A549 (cell line): ENCODE measurements at regions not wholly inside any gene's neighbourhood (a gene's known extent, or its start where the extent isn't known, plus 50 kb on each side); places are given as distances from the start of the nearest gene placed in this dataset.
"Not testable (repeated sequence)": the region's sequence is repeated elsewhere in the genome, so short reads cannot be mapped to it uniquely, and the experiment has no call there.

Experiments used
- ATAC-seq, 2 experiments: fragments of 200-7000 bp in 1 of 2; fragments of >200 bp in 1 of 2; cut with Nextera tagmentation in 1 of 2; cut with Tn5 transposase in 1 of 2; 3 replicates each; pipeline versions ENCODE4 v1.8.0 to v1.9.1; 2018 to 2020; ENCODE audit warnings: mild to moderate bottlenecking in 1 of 2, moderate library complexity in 1 of 2
- CTCF ChIA-PET: fragments of 300-600 bp; sonication (Branson Sonifier 250); formaldehyde crosslinking; extraction: SDS; loops from one replicate; lab custom pipeline; 2021; ENCODE audit warnings: antibody characterized with exemption, inconsistent platforms; lab: Yijun Ruan, JAX
- POLR2A ChIA-PET: fragments of 350-600 bp; formaldehyde crosslinking; extraction: SDS; loops from one replicate; lab custom pipeline; 2021; ENCODE audit warnings: antibody characterized with exemption, inconsistent platforms; lab: Yijun Ruan, JAX
- DNase-seq, 2 experiments: peaks; one replicate each; pipeline versions ENCODE4 v3.0.0 to v3.0.0-alpha.2; 2011 to 2016; ENCODE audit warnings: low read depth in 1 of 2, low spot score in 1 of 2
- FAIRE-seq: peaks from 2 replicates; lab custom pipeline; 2011; peaks lifted over from hg19 to GRCh38; lab: Jason Lieb, UNC
- H3K27ac ChIP-seq, 2 experiments: fragments of >200 bp; sonication (Bioruptor Twin); formaldehyde crosslinking; 3 replicates each; pipeline ENCODE4 v1.5.1; 2016 to 2017
- H3K4me1 ChIP-seq: fragments of >200 bp; sonication (Bioruptor Twin); formaldehyde crosslinking; 3 replicates; pipeline ENCODE4 v1.6.1; 2016
- H3K4me2 ChIP-seq: fragments of >200 bp; sonication (Bioruptor Twin); formaldehyde crosslinking; 3 replicates; pipeline ENCODE4 v1.6.1; 2016
- H3K4me3 ChIP-seq: fragments of >200 bp; sonication (Bioruptor Twin); formaldehyde crosslinking; 3 replicates; pipeline ENCODE4 v1.5.1; 2016
- H3K9me3 ChIP-seq: fragments of >200 bp; sonication (Bioruptor Twin); formaldehyde crosslinking; 3 replicates; pipeline ENCODE4 v1.6.1; 2016
- BHLHE40 ChIP-seq: IDR thresholded peaks from 2 replicates; pipeline ENCODE4 v1.6.1; 2012; ENCODE audit warnings: low read depth, low read length, inconsistent platforms
- CBX8 ChIP-seq: fragments of 200-600 bp; sonication (generic); IDR thresholded peaks from 2 replicates; pipeline ENCODE4 v1.6.1; 2016
- CHD2 ChIP-seq: fragments of 150-350 bp; IDR thresholded peaks from 2 replicates; pipeline ENCODE4 v1.6.1; 2014; ENCODE audit warnings: low read length; ENCODE audit not compliant: partially characterized antibody
- CTCF ChIP-seq: fragments of >200 bp; sonication (Bioruptor Twin); formaldehyde crosslinking; IDR thresholded peaks from 3 replicates; pipeline ENCODE4 v1.5.1; 2016
- ESRRA ChIP-seq: fragments of 150-350 bp; IDR thresholded peaks from 2 replicates; pipeline ENCODE4 v1.6.1; 2014; ENCODE audit warnings: mild to moderate bottlenecking, low read length, borderline replicate concordance
- HEYL ChIP-seq: fragments of 250-450 bp; sonication (Bioruptor Pico); IDR thresholded peaks from 2 replicates; pipeline ENCODE4 v1.8.0; 2021; ENCODE audit warnings: mild to moderate bottlenecking, moderate library complexity
- HOXB5 ChIP-seq: fragments of 250-450 bp; sonication (Bioruptor Pico); IDR thresholded peaks from 2 replicates; pipeline ENCODE4 v1.5.0; 2020; ENCODE audit warnings: mild to moderate bottlenecking, moderate library complexity
- KDM5A ChIP-seq: fragments of 200-600 bp; sonication (generic); IDR thresholded peaks from 2 replicates; pipeline ENCODE4 v1.6.1; 2016; ENCODE audit warnings: antibody characterized with exemption, mild to moderate bottlenecking
- NFE2L2 ChIP-seq: fragments of 150-350 bp; conservative IDR thresholded peaks from 2 replicates; pipeline ENCODE4 v1.6.1; 2014; ENCODE audit warnings: low read length
- NR3C1 ChIP-seq: fragments of >200 bp; sonication (Bioruptor Twin); formaldehyde crosslinking; IDR thresholded peaks from 3 replicates; pipeline ENCODE4 v1.6.1; 2017
- PHF8 ChIP-seq: fragments of 200-600 bp; sonication (generic); IDR thresholded peaks from 2 replicates; pipeline ENCODE4 v1.6.1; 2016; ENCODE audit warnings: low read depth, mild to moderate bottlenecking, antibody characterized with exemption, moderate library complexity, borderline replicate concordance
- RAD21 ChIP-seq, 2 experiments: fragments of >200 bp in 1 of 2; sonication (Bioruptor Twin) in 1 of 2; formaldehyde crosslinking in 1 of 2; IDR thresholded peaks in 1 of 2; conservative IDR thresholded peaks in 1 of 2; 2 replicates in 1 of 2; 3 replicates in 1 of 2; pipeline ENCODE4 v1.6.1; 2012 to 2018; ENCODE audit warnings: inconsistent platforms in 1 of 2
- REST ChIP-seq: fragments of 200-600 bp; sonication (generic); IDR thresholded peaks from 2 replicates; pipeline ENCODE4 v1.6.1; 2016; ENCODE audit warnings: antibody characterized with exemption, mild to moderate bottlenecking, moderate library complexity
- WGBS: methylation state at CpG from one replicate; pipeline ENCODE4 v1.1.6; 2017; ENCODE audit errors: missing lambda C conversion rate; 5-methylcytosine and 5-hydroxymethylcytosine counted together

GRCh38 chr6:169857343-169858292 lies 106.2 kb downstream of the ERMARD start (continued):
- TF ChIP-seq REST = no peak
- no peak for TF ChIP-seq HEYL
- TF ChIP-seq KDM5A = no peak
- TF ChIP-seq HOXB5 = no peak
- TF ChIP-seq NR3C1 = no peak

- CTCF ChIA-PET, H3K27ac ChIP-seq, ATAC-seq, H3K4me1 ChIP-seq, H3K4me3 ChIP-seq, FAIRE-seq, H3K4me2 ChIP-seq, H3K9me3 ChIP-seq, DNase-seq, POLR2A ChIA-PET: not testable (repeated sequence)
- WGBS = 0% methylated on average over 4 of the region's 49 CpGs
These were observed 105.3 kb downstream of the ERMARD start for GRCh38 chr6:169856442-169857342.

- FAIRE-seq = no peak
- 42% methylated on average over 4 of the region's 4 CpGs for WGBS
- H3K9me3 ChIP-seq = no peaks in the 10 kb centered on the region
- no peak overlapping the region for H3K27ac ChIP-seq
- no peak for DNase-seq
- CTCF ChIA-PET = interaction anchor here (0.7 kb wide), 1 partner anchor 1307 kb away, joined by 3 read pairs; no protein-coding TSS in a partner anchor
- no peaks in the 10 kb centered on the region for H3K4me1 ChIP-seq
- ATAC-seq = no peak
- no peak for TF ChIP-seq PHF8
- TF ChIP-seq BHLHE40 = no peak
- TF ChIP-seq NR3C1 = no peak
- no peak for TF ChIP-seq RAD21 (conservative IDR thresholded peaks at IDR 0.05 in 1 of 2, IDR thresholded peaks at IDR 0.05 in 1 of 2)
- no peak for TF ChIP-seq CTCF
- no peak for TF ChIP-seq ESRRA
- no peak for TF ChIP-seq CBX8
- no peak for TF ChIP-seq CHD2
- TF ChIP-seq NFE2L2 = no peak
- TF ChIP-seq, all 56 proteins: peak for 0
- POLR2A ChIA-PET = no interaction called here
- H3K4me2 ChIP-seq = no peak overlapping the region
- no peak overlapping the region for H3K4me3 ChIP-seq
These were observed 103.4 kb downstream of the ERMARD start for GRCh38 chr6:169854813-169855212.
